MCF 10A (cell line): ENCODE measurements at regions not wholly inside any gene's neighbourhood (a gene's known extent, or its start where the extent isn't known, plus 50 kb on each side); places are given as distances from the start of the nearest gene placed in this dataset.

ENCODE experiments used
- BruUV-seq: library from RNA; stranded (reverse); fragments of 400-500 nt; replicated peaks from 2 replicates; lab custom pipeline; 2021; lab: Mats Ljungman, UMichigan
- CTCF ChIA-PET: fragments of 300-600 bp; sonication (Branson Sonifier 250); formaldehyde crosslinking; extraction: SDS; loops from one replicate; lab custom pipeline; 2021; ENCODE audit warnings: antibody characterized with exemption, inconsistent platforms; lab: Yijun Ruan, JAX
- POLR2A ChIA-PET: fragments of 300-600, 350-650 bp; sonication (Branson Sonifier 250); formaldehyde crosslinking; extraction: SDS; loops from one replicate; lab custom pipeline; 2020; ENCODE audit warnings: antibody characterized with exemption, inconsistent platforms; lab: Yijun Ruan, JAX
- DNase-seq: peaks from one replicate; pipeline ENCODE4 v3.0.0-alpha.2; 2018; ENCODE audit not compliant: unreplicated experiment
- H3K27ac Mint-ChIP-seq: one replicate; pipeline ENCODE4 v1.8.0; 2022; ENCODE audit warnings: mild to moderate bottlenecking, low read depth, mixed read lengths; ENCODE audit not compliant: unreplicated experiment
- H3K27me3 Mint-ChIP-seq: one replicate; pipeline ENCODE4 v1.8.0; 2022; ENCODE audit warnings: mixed read lengths; ENCODE audit not compliant: insufficient read depth, unreplicated experiment
- H3K36me3 Mint-ChIP-seq: one replicate; pipeline ENCODE4 v1.8.0; 2022; ENCODE audit warnings: mild to moderate bottlenecking, moderate library complexity, mixed read lengths; ENCODE audit not compliant: insufficient read depth, unreplicated experiment
- H3K4me1 Mint-ChIP-seq: one replicate; pipeline ENCODE4 v1.8.0; 2022; ENCODE audit warnings: mixed read lengths; ENCODE audit not compliant: insufficient read depth, unreplicated experiment
- H3K4me3 Mint-ChIP-seq: one replicate; pipeline ENCODE4 v1.8.0; 2022; ENCODE audit warnings: mild to moderate bottlenecking, moderate library complexity, mixed read lengths; ENCODE audit not compliant: unreplicated experiment
- H3K9me3 Mint-ChIP-seq: one replicate; pipeline ENCODE4 v1.8.0; 2022; ENCODE audit warnings: mixed read lengths; ENCODE audit not compliant: unreplicated experiment
- intact Hi-C: fragments of 100-400 bp; cut with micrococcal nuclease; formaldehyde crosslinking; loops from 2 replicates; pipeline ENCODE4 v1.14.1; 2022
- TF ChIP-seq, protein P1 (sequence below): fragments of 200-600 bp; IDR thresholded peaks from one replicate; pipeline ENCODE4 v1.8.0; 2022; ENCODE audit warnings: antibody characterized with exemption, mild to moderate bottlenecking; ENCODE audit not compliant: unreplicated experiment

DNA sequence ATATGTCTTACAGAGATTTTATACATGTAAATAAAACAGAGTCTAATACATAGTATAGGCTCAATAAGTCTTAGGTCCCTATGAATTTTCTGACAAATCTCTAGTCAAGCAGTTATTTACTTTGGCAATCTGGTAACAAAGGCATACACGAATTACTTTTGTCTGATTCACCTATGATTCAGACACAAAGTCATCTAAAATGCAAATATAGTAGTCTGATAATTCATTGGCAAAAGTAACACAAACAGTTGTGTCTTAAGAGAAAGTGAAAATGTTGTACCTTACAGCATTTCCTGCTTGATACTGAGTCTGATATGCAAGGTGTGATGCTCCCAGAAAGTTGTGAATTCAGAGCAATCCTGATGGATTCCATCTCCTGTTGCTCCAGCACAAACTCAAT lies 209.4 kb upstream of the PRSS1 start:
- H3K4me3 Mint-ChIP-seq: no peak overlapping the region
- H3K9me3 Mint-ChIP-seq: no peaks in the 10 kb centered on the region
- H3K27ac Mint-ChIP-seq: peak overlapping the region; percentile 12
- CTCF ChIA-PET: interaction anchor here (0.6 to 7.0 kb wide), 7 partner anchors 12 to 243 kb away, joined by 3 to 79 read pairs (median 9); no protein-coding TSS in a partner anchor
- H3K4me1 Mint-ChIP-seq: peaks cover 22% of the 10 kb centered on the region
- POLR2A ChIA-PET: interaction anchor here (0.7 to 1.5 kb wide), 2 partner anchors 16 to 260 kb away, joined by 3 read pairs; no protein-coding TSS in a partner anchor
- TF ChIP-seq, protein P1, sequence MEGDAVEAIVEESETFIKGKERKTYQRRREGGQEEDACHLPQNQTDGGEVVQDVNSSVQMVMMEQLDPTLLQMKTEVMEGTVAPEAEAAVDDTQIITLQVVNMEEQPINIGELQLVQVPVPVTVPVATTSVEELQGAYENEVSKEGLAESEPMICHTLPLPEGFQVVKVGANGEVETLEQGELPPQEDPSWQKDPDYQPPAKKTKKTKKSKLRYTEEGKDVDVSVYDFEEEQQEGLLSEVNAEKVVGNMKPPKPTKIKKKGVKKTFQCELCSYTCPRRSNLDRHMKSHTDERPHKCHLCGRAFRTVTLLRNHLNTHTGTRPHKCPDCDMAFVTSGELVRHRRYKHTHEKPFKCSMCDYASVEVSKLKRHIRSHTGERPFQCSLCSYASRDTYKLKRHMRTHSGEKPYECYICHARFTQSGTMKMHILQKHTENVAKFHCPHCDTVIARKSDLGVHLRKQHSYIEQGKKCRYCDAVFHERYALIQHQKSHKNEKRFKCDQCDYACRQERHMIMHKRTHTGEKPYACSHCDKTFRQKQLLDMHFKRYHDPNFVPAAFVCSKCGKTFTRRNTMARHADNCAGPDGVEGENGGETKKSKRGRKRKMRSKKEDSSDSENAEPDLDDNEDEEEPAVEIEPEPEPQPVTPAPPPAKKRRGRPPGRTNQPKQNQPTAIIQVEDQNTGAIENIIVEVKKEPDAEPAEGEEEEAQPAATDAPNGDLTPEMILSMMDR: no peak
- no peaks in the 10 kb centered on the region for H3K27me3 Mint-ChIP-seq
- intact Hi-C loops: no loop called here
- DNase-seq: peak; percentile 61
- BruUV-seq: no TSS peak
- no peaks in the 10 kb centered on the region for H3K36me3 Mint-ChIP-seq

DNA sequence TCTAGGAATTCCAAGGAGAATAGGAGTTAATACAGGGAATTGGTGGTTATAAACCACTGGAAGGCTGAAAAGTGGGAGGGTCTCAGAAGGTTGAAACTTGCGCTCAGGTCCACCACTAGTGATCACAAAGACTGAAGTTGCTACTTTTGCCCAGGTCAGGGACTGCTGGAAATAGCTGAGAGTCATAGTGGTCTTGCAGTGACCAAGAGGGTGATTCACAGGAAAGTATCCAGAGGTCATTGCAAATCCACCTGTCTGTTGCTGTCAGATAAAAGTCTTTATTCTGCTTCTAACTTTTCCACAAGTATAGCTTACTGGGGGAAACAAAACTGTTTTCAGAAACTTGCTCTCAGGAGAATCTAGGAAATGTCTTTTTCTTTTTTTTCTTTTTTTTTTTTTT lies 211.5 kb upstream of the PRSS1 start:
- Mint-ChIP-seq H3K27me3 (no peaks in the 10 kb centered on the region), H3K27ac (no peak overlapping the region), H3K4me3 (no peak overlapping the region), H3K9me3 (no peaks in the 10 kb centered on the region), H3K4me1 (peaks cover 24% of the 10 kb centered on the region), H3K36me3 (no peaks in the 10 kb centered on the region)
- no peak for DNase-seq
- ChIA-PET POLR2A (interaction anchor here (0.7 kb wide), 1 partner anchor 8 kb away, joined by 4 read pairs; no protein-coding TSS in a partner anchor), CTCF (interaction anchor here (0.6 to 7.1 kb wide), 20 partner anchors 8 to 526 kb away, joined by 3 to 181 read pairs (median 4); no protein-coding TSS in a partner anchor)
- no TSS peak for BruUV-seq
- TF ChIP-seq, protein P1: no peak
- intact Hi-C loops: loop anchor here (2.0 kb wide), 1 partner anchor 321 kb away; no protein-coding TSS in a partner anchor

DNA sequence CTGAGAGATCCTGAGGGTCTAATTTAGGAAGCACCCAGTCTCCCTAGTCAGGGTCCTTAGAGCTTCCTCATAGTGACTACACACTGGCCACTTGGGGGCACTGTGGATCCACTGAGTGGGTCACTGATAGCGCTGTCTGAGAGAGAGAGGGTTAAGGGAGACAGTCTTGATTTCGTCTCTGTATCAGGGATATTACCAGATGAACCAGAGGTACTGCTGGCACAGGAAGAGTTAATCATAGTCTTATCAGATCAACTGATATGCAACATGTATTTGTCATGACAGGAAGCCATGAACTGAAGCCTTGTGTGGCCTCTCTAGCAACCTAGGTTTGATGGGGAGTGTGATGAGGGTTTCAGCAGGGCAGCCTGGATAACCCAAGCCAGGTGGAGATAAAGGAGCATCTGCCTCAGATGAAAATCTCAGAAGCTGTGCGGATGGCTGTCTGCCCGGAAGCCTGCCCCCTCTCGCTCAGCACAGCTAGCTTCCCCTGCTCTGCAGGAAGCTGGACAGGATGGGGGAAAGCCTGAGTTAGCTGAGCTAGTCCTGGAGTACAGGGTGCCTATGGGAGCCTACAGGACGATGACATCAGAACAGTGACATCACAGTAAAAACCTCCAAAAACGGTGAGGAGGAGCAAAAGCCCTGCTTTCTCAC lies 214.0 kb upstream of the PRSS1 start:
- no TSS peak for BruUV-seq
- Mint-ChIP-seq H3K36me3 (no peaks in the 10 kb centered on the region), H3K9me3 (no peaks in the 10 kb centered on the region), H3K4me1 (peaks cover 21% of the 10 kb centered on the region), H3K27ac (no peak overlapping the region), H3K4me3 (no peak overlapping the region), H3K27me3 (no peaks in the 10 kb centered on the region)
- DNase-seq: peak; percentile 93
- intact Hi-C loops: loop anchor here (1.0 kb wide), 6 partner anchors 52 to 276 kb away; no protein-coding TSS in a partner anchor
- POLR2A ChIA-PET: interaction anchor here (0.6 to 1.7 kb wide), 6 partner anchors 9 to 262 kb away, joined by 3 to 4 read pairs (median 4); no protein-coding TSS in a partner anchor
- TF ChIP-seq, protein P1: peak; percentile 93
- CTCF ChIA-PET: interaction anchor here (0.6 to 7.1 kb wide), 63 partner anchors 9 to 680 kb away, joined by 3 to 181 read pairs (median 6); no protein-coding TSS in a partner anchor

DNA sequence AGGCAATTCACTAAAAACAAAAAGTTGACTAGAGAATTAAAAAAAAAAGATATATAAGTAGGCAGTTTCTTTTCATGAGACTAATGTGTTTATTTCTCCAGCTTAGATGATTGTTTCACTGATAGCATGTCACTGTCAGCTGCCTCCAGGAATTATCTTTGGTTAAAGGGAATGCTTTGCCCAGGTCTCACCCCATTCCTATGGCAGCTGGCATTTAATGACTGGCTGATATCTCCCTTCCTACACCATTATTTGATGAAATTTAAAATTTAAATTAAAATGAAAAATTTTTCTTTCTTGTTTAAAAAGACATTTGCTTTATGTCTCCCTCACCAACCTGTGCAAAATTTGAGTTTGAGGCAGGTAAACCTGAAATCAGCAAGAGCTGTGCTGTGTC lies 214.5 kb upstream of the PRSS1 start:
- no peak overlapping the region for H3K27ac Mint-ChIP-seq
- ChIA-PET CTCF (interaction anchor here (0.6 to 7.1 kb wide), 54 partner anchors 9 to 680 kb away, joined by 3 to 181 read pairs (median 7); no protein-coding TSS in a partner anchor), POLR2A (interaction anchor here (0.6 to 1.7 kb wide), 5 partner anchors 9 to 98 kb away, joined by 3 to 4 read pairs (median 4); no protein-coding TSS in a partner anchor)
- H3K9me3 Mint-ChIP-seq: no peaks in the 10 kb centered on the region
- TF ChIP-seq, protein P1: no peak
- BruUV-seq: no TSS peak
- H3K36me3 Mint-ChIP-seq: no peaks in the 10 kb centered on the region
- intact Hi-C loops: loop anchor here (1.0 kb wide), 6 partner anchors 53 to 277 kb away; no protein-coding TSS in a partner anchor
- no peaks in the 10 kb centered on the region for H3K27me3 Mint-ChIP-seq
- H3K4me1 Mint-ChIP-seq: peaks cover 16% of the 10 kb centered on the region
- no peak for DNase-seq
- no peak overlapping the region for H3K4me3 Mint-ChIP-seq
